ENCODE measurements at regions not wholly inside any gene's neighbourhood (a gene's known extent, or its start where the extent isn't known, plus 50 kb on each side); places are given as distances from the start of the nearest gene placed in this dataset.

GRCh38 chr6:134537146-134537555 lies 219.2 kb upstream of the SGK1 start:
- Histone ChIP-seq H3K4me3 (no peak overlapping the region), H3K27ac (no peak overlapping the region), H3K27me3 (no peaks in the 10 kb centered on the region), H3K9me3 (no peaks in the 10 kb centered on the region), H3K4me1 (peaks cover 0 to 5% (median 0%) of the 10 kb centered on the region in 3 donors), H3K36me3 (no peaks in the 10 kb centered on the region)
- TF ChIP-seq CTCF (IDR thresholded peaks at IDR 0.05): no peak
- TF ChIP-seq POLR2A (IDR thresholded peaks at IDR 0.05): no peak
- intact Hi-C loops (cut with DNase I): no loop called here
- 34 to 77% methylated on average over 2 of the region's 2 CpGs for WGBS, 2 donors
- no peak for DNase-seq

GRCh38 chr6:134535831-134536230 lies 217.9 kb upstream of the SGK1 start:
- H3K4me1 ChIP-seq: peaks cover 0 to 5% (median 0%) of the 10 kb centered on the region in 3 donors
- H3K27me3 ChIP-seq: no peaks in the 10 kb centered on the region
- H3K4me3 ChIP-seq: no peak overlapping the region
- intact Hi-C loops (cut with DNase I): no loop called here
- no peak for DNase-seq
- TF ChIP-seq POLR2A (IDR thresholded peaks at IDR 0.05): no peak
- no peak for TF ChIP-seq CTCF (IDR thresholded peaks at IDR 0.05)
- H3K36me3 ChIP-seq: no peaks in the 10 kb centered on the region
- H3K27ac ChIP-seq: no peak overlapping the region
- no peaks in the 10 kb centered on the region for H3K9me3 ChIP-seq
- WGBS, 2 donors: 72 to 78% methylated on average over 2 of the region's 2 CpGs

GRCh38 chr6:134534708-134535149 lies 216.8 kb upstream of the SGK1 start:
- 65 to 92% methylated on average over 2 of the region's 2 CpGs for WGBS, 2 donors
- DNase-seq: no peak
- TF ChIP-seq CTCF (IDR thresholded peaks at IDR 0.05): no peak
- no peak for TF ChIP-seq POLR2A (IDR thresholded peaks at IDR 0.05)
- Histone ChIP-seq H3K9me3 (no peaks in the 10 kb centered on the region), H3K4me3 (no peak overlapping the region), H3K27ac (peak overlapping the region in 2 of 4 donors; percentile 11 to 12), H3K27me3 (no peaks in the 10 kb centered on the region), H3K36me3 (no peaks in the 10 kb centered on the region), H3K4me1 (peaks cover 0 to 5% (median 0%) of the 10 kb centered on the region in 3 donors)
- intact Hi-C loops (cut with DNase I): no loop called here

GRCh38 chr6:134533991-134534390 lies 216.1 kb upstream of the SGK1 start:
- no peak for DNase-seq

GRCh38 chr6:134532694-134533624 lies 215.0 kb upstream of the SGK1 start:
- H3K27ac ChIP-seq: no peak overlapping the region
- no peak overlapping the region for H3K4me3 ChIP-seq
- no peak for TF ChIP-seq POLR2A (IDR thresholded peaks at IDR 0.05)
- TF ChIP-seq CTCF (IDR thresholded peaks at IDR 0.05): no peak
- intact Hi-C loops (cut with DNase I): no loop called here
- H3K27me3 ChIP-seq: no peaks in the 10 kb centered on the region
- H3K36me3 ChIP-seq: no peaks in the 10 kb centered on the region
- H3K9me3 ChIP-seq: no peaks in the 10 kb centered on the region
- DNase-seq: no peak
- peaks cover 0 to 5% (median 0%) of the 10 kb centered on the region in 3 donors for H3K4me1 ChIP-seq
- 91% methylated on average over 8 of the region's 8 CpGs for WGBS, 2 donors

More at GRCh38 chr6:134533991-134534390, 216.1 kb upstream of the SGK1 start:
- WGBS, 2 donors: 83 to 90% methylated on average over 3 of the region's 3 CpGs
- no peak overlapping the region for H3K4me3 ChIP-seq
- no peaks in the 10 kb centered on the region for H3K27me3 ChIP-seq
- no peaks in the 10 kb centered on the region for H3K36me3 ChIP-seq
- TF ChIP-seq POLR2A (IDR thresholded peaks at IDR 0.05): no peak
- H3K4me1 ChIP-seq: peaks cover 0 to 5% (median 0%) of the 10 kb centered on the region in 3 donors
- H3K9me3 ChIP-seq: no peaks in the 10 kb centered on the region
- H3K27ac ChIP-seq: peak overlapping the region in 1 of 4 donors; percentile 12
- intact Hi-C loops (cut with DNase I): no loop called here
